ENCODE measurements at regions not wholly inside any gene's neighbourhood (a gene's known extent, or its start where the extent isn't known, plus 50 kb on each side); places are given as distances from the start of the nearest gene placed in this dataset.

DNA sequence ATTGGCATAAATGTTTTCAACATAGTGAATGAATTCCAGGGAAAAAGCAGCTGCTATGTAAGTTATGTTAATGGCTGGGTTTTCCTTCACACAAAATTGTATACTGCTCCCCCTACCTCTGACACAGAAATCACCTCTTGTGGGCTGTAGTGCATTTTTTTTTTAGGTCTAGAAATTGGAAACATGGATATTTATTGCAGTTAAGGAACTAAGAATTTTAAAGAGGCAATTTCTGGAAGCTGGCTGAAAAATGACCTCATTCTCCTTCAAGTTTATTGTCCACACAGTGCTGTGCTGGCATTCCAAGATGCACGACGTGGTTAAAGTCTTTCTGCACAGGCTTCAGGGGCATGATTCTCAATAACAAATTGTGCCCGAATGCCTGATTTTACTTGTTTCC, 1424.2 kb downstream of the MRPL39 start:
- no peak for DNase-seq

DNA sequence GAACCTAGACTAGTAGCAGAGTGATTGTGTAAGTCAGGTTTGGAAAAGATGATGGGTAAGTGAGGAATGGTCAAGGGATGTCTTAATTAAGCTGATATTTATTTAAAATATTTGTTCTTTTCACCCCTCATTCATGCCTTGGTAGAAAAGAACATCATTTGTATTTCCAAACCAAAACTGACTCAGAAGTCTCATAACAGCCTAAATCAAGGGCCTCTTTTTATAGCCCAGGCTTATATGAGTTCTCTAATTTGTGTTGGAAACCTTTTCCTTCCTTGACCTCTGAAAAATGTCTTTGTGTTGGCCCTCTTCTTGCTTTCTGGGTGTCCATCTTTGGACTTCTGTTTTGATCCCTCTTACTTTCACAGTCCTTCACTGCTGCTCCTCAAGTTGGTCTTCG, 1428.2 kb downstream of the MRPL39 start:
- no peak for DNase-seq

DNA sequence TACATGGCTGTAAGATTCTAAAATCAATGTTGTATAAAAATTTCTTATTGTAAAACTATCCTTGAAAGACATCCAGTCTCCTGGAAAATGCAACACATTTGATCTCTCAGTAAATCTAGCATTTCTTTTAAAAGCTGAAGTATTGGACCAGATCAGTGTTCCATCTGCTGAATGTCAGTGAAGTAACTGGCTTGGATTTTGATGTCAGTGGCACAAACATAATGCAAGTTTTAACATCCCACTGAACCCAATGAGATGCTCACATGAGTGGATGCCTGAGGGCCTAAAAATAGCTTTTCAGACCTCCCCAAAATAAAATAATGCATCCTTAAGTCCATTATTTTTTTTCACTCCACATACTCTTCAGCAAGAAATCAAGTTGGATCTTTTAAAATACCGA, 1432.2 kb downstream of the MRPL39 start:
- DNase-seq = no peak

DNA sequence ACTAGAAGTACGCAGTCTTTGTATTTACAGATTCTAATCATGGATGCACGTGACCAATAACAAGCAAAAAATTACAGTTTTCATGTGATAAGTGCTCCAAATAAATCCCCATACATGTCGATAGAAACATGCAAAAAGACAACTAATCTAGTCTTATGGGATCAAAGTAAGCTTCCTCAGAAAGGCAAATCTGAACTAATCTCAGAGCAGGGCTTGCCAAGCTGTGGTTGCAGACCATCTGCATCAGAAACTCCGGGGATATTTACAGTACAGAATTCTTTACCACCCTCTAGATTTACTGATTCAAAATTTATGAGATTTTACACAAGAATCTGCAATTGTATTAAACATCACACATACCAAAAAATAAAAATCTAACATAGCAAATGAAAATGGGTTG, 1435.5 kb downstream of the MRPL39 start:
- DNase-seq = no peak

DNA sequence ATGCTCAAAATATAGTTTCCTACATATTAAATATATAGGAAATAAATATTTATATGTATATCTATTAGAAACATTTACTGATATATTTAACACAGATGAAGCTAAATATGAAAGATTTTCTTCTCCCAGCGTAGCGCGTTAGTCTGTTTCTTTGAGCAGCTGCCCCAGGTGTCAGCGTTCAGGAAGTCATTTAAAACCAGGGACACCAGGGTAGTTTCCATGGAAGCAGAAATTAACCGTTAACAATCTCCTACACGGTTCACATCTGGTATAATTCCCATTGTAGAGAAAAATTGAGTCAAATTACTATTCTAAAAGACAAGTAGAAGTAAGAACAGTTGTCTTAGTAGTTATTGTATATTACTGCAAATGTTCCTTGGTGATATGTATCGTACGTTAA, 1443.7 kb downstream of the MRPL39 start:
- no peak for DNase-seq

DNA sequence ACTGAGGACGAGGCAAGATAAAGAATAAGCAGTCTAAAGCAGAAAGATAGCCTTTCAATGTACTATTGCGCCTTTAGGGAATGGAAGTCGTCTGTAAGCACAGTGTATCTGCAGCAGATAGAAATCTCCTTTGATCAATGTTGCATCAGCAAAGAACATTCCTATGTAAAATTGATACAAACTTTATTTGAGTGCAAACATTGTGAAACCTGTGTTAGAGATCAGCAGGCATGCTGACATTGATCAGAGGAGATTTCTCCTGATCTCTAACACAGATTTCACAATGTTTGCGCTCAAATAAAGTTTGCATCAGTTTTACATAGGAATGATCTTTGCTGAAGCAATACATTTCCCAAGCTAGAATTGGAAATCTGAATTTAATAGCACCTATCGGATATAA, 1446.8 kb downstream of the MRPL39 start:
- DNase-seq = no peak

DNA sequence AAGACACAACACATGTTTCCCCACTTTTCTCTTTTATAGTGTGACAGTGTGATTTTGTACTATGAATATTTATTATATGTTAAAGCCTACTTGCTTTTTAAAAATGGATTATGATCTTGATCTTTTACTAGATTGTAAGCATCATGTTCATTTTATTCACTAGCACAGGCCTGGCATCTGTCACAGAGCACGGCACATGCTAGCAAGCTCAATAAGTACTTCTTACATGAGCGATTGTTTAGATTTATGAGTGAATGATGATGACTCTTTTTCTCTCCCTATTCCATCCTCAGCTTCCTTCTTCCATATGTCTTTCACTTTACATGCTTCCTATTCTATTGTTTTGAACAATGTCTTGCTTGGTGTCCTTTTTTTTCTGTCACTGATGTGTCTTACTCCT, 1454.1 kb downstream of the MRPL39 start:
- no peak for DNase-seq

DNA sequence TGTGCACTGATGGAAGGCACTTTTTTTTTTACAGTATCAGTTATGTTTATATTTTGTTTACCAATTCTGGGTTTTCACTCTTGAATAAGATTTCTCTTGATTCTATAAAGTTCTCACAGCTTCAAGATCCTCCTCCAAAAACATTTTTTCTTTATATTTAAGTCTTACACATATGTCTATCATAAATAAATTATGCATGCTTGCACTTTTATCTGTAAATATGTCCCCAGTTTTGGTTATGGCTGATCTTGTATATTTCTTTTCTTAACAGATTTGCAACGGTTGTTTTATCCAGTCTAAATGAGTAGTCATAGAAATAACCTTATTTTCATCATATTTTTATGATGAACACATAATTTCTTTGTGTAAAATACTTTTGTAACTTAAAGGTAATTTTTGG, 1456.5 kb downstream of the MRPL39 start:
- DNase-seq = no peak

DNA sequence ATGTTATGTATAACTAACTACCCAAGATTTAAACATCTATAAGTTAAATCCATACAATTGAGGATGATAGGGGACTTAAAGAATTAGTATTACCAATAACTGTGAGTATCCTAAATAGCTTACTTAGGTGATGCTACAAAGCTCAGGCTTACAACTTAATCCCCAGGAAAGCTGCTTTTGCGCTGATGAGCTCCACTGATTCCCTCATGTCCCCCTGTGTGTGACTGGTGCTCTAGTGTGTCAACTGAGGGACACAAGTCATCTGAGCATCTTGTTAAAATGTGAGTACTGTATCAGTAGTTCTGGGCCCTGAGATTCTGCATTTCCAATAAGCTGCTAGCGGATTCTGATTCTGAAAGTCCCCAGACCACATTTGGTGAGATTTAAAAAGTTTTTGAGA, 1458.8 kb downstream of the MRPL39 start:
- DNase-seq = no peak

DNA sequence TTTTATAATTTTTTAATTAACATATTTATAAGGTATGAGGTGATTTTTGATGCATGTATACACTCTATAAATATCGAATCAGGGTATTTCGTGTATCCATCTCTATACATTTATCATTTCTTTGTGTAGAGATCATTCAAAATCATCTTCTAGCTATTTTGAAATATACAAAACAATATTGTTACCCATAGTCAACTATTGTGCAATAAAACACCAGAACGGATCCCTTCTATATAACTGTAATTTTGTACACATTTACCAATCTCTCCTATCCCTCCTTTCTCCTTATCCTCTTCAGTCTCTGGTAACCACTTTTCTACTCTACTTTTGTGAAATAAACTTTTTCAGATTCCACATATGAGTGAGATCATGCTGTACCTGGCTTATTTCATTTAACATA, 1459.6 kb downstream of the MRPL39 start:
- DNase-seq = no peak

DNA sequence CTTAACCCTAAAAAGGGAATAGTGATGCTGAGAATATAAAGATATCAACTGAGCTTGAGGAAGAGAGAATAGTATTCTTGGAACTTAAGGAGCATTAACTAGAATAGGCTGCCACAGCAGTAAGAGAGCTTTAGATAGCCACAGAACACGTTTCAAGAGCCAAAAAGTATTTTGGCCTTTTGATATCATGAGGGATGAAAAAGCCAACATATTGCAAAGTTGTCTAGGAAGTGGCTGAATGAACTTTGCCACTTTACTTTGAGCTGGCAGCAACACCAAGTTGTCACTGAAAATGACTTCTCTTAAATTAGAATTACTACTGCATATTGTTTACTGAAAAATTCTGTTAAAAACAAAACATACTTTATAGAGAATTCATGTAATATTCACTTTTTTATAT, 1476.2 kb downstream of the MRPL39 start:
- DNase-seq = no peak

DNA sequence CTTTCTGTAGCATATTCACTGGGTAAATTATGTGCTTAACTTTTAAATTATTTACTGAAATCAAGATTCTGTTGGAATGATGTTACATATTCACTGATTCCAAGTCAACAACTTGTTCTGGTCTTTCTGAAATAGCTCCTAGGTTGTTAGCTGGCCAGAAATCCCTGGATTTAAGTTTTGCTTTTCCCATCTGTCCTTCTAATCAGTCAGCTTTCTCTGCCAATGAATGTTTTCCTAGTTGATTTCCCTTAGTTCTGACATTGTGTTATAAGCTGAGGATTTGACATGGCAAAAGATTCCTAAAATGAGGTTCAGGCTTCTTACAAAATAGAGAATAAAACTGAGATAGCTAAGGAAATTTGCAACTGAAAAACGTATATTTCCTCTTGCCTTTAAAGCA, 1479.6 kb downstream of the MRPL39 start:
- no peak for DNase-seq

DNA sequence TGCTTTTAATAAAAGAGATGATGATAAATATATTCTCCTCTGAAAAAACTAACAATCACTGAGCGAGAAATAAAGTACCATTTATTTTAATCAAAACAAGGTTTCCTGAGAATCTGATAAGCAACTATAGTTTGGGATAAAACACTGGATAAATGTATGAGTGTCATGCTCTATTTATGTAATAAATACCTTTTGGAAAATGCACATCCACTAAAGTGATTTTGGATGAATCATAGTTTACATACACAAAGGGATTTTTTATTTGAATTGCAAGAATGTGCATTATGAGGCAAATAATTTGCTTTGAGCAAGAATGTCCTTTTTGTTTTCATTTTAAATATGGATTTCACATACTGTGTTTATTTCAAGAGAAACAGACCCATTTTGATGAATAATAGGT, 1483.5 kb downstream of the MRPL39 start:
- DNase-seq = no peak

DNA sequence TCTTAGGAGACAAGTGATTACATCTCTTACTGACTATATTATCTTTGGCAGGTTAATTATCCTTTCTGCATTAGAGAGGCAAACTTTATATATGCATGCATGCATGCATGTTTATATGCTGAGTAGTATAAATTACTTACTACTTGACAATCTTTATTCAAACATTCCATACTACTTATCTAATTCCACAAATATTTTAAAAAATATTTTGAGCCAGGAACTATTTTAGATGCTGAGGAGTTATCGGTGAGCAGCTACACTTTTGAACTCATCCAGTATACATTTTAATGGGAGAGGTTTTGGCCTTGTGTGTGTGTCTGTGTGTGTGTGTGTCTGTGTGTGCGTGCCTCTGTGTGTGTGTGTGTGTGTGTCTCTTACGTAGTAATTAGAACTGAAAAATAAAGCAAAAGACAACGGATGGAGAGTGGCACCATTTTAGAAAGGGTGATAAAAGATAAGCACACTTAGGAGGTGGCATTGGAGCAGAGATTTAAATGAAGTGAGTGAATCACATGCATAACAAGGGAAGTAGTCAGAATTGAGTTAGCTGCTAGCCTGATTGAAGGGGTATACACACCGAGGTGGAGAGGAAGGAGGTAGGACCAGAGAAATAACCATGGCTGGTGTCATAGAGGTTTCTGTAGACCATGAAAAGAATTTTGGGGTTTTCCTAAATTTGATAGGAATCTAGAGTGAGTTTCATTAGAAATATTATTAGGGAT, 1488.4 kb downstream of the MRPL39 start:
- no peak for DNase-seq

DNA sequence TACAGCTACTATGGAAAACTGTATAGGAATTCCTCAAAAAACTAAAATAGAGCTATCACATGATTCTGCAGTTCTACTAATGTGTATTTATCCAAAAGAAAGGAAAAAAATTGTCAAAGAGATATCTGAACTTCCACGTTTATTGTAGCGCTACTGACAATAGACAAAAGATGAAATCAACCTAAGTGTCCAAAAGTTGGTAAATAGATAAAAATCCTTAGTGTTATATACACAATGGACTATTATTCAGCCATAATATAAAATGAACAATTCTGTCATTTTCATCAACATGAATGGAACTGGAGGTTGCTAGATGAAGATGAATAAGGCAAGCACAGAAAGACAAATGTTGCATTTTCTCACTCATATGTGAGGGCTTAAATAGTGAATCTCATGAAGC, 1492.1 kb downstream of the MRPL39 start:
- no peak for DNase-seq

DNA sequence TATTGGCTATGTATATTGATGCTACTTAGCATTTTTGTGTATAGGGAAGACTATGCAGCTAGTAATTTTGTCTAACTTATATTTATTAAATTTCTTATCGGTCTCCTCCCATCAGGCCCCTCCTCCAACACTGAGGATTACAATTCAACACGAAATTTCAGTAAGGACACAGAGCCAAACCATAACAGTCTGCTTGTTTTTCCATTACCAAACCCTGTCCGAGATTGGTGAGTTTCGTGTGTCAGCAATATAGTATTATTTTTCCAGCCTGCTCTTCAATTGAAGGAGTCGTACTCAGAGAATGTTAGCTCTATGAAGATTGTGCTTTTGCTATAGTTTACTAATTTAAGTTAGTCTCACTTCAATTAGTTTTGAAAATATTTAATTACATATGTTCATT, 1495.3 kb downstream of the MRPL39 start:
- DNase-seq = no peak

DNA sequence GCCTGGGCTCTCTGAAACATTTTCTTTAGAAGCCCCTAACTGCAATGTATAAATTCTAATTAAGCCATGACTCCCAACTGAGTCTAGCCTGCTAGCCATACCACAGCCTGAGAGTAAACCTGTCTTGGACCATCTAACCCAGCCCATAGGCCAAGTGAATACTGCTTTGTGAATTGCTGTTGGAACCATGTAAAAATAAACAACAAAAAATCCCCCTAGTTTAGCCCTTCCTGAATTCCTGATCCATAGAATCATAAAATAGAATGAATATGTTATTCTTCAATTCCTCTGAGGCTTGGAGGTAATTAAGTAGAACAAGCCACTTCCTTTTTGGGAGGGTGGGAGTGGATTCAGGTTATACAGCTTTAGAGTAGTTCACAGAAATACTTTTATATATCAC, 1496.4 kb downstream of the MRPL39 start:
- DNase-seq = no peak

DNA sequence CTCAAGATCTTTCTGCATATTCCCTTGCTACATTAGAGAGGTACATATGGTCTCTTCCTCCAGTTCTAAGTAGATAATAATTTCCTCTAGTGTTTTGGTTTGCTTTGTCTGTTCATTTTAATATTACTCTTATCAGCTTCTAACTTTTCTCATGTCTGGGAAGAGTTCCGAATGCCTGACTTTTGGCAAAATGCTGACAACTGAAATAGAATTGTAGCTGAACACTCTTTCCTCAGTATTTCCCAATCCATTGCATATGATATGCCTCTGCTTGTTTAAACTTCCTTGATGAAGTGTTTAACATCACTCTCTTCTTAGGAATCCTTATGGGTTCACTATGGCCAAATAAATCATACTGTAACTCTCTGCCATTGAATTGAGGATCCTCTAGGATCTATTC, 1510.1 kb downstream of the MRPL39 start:
- no peak for DNase-seq

DNA sequence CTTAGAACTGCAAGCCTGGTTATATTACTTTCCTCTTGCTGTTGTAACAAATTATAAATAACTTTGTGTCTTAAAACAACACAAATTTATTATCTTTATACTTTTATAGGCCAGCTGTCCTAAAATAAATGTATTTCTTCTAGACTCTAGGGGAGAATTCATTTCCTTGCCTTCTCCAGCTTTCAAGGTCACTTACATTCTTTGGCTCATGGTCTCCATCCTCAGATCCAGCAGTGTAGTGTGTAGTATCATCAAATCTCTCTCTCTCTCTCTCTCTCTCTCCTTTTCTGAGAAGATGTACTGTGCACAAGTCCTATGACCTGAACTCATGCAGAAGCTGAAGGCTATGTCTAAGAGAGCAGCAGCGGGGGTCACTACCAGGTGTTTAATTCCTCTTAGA, 1510.6 kb downstream of the MRPL39 start:
- no peak for DNase-seq

DNA sequence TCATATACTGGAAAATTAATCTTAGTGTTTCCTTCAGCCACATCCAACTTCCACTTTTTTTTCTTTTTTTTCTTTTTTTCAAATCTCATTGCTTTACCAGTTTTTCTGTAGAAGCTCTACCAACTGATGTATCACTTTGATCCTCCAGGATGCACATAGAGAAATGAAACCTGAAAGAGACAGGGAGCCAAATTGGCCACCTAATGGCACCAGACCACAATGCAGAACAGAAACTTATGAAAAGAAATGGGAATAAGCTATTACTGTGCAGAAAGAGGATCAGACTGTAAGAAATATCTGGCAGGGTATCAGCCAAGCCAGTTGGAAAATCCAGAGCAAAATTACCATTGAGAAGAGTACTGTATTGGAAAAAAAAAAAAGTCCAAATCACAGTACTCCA, 1514.2 kb downstream of the MRPL39 start:
- DNase-seq = no peak

DNA sequence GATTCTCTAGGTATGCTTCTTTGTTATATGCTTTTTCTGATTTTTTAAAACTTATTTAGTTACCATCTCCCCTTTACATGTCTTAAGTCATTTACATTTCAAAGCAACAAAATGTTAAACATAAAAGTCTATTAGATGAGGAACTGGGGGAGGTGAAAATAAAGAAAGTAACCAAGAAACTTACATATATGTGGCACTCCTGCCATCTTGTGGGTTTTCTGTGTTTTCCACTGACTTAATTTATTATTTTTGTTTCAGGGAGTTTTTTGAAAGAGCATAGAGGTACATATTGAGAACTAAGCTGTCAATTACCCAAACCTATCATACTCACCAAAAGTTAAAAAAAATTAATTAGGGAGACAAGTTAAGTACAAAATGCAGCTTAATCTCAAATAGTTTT, 1531.1 kb downstream of the MRPL39 start:
- no peak for DNase-seq

DNA sequence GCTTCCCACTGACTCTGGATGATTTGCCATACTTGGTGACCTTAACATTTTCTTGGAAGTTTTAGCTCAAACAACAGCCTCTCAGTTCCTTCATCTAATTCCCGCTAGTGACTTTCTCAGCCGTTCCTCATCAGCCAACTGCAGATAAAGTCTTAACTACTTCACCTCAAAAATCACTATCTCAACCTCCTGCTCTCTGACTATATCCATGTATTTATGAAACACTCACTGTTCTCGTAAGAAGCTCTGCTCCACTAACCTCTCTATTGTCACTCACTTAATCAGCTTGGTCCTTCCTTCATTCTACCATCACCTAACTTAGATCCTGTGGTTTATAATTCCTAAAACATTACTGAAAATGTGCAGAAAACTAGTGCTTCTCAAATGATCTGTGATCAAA, 1551.6 kb downstream of the MRPL39 start:
- no peak for DNase-seq

DNA sequence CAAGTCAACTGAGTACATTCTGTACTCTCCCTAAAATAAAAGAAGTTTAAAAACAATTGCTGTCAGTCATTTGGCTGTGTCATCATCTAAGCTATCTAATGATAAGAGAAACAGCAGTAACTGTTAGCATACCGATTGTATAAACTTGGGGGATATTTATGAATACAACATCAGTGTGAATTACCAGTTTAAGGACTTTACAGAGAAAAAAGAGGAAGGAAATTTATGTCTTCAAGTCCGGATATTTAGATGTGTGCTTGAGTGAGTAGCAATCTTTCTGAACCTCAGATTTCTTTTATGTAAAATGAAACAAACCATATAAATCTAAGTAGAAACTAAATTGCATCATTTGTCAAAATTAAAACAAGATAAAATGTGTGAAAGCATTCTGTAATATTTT, 1557.0 kb downstream of the MRPL39 start:
- DNase-seq = no peak

DNA sequence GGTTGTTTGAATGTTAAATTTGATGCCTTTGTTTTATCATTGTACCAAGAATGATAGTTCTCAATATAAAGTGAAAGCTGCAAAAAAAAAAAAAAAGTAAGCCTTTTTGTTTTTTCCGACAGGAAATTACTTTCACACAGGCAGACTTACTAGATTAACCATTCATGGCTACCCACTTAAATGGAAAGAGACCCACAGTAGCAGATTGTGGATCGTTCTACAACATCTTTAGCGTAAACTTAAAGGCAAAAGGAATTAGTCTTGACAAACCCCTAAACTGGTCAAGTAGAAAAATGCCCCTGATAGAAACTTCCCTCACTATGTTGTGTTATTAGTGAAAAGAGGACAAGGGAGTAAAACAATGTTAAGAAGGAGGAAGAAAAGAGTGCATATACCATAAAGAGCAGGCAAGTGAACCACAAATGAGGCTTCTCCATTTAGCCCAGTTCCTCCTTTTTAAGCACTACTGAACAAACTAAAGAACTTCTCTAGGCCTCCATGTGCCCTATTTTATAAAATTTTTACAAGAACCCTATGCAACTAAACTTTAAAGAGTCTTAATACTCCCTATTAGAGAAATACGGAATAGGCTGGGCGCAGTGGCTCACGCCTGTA, 1560.3 kb downstream of the MRPL39 start:
- DNase-seq = no peak

DNA sequence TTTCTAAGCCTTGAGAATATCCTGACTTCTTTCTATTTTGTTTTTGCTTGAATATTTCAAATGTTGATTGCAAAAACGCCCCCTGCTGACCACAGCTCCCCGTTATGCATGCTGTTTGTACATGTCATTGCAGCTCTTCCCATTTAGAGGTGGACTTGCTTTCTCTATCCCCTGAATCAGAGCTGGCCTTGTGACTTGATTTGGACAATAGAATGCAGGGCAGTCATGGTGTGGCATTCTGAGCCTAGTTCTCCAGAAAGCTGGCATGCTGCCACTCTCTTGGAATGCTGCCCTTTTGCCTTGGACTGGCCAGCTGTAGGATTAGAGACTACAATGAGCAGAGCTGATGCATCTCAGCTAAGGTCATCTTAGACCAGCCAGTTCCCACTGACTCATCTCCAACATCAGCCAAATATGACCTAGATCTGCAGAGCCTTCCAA, 1561.5 kb downstream of the MRPL39 start:
- DNase-seq = peak; percentile 32

All from CD4-positive, alpha-beta T cell treated with Interleukin-6 for 4 hours (primary cell).